ENCODE measurements at regions not wholly inside any gene's neighbourhood (a gene's known extent, or its start where the extent isn't known, plus 50 kb on each side); places are given as distances from the start of the nearest gene placed in this dataset.

DNA sequence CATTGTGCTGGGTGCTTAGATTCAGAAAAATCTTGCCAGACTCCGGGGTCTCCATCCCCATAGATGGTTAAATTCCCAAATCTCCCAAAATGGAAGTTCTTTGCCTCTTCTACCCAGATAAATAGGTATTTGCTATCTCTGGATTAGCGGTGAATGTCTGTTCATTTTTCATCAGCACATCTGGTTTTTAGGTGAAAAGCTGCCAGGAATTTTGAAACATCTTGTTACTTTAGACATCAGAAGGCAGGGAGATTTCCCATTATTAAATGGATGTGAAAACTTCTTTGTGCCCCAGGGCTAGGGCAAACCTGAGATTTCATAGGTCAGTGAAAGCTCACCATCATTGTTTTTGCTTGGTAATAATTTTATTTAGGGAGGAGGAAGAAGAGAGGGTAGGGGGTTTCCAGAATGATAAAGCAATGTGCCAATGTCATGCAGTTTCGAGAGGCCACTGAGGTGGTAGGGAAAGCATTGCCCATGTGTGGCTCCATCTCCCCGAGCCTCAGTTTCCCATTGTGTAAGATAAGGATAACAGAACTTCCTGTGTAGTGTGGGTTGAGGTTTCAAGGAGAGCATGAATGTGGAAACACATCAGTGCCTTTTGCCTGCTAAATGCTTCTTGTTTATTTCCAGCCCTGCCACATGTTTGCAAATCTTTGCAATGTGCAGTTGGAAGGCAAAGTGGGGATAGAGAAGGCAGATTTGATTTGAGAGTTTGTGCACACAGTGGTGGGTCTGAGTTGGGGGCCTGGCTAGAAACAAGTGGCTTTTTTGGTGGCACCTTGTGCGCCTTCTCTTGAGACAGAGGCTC is 147.2 kb upstream of the KLF4 start:
- peaks cover 0 to 4% (median 0%) of the 10 kb centered on the region in 4 donors for H3K4me1 ChIP-seq (ENCODE audit: control insufficient read depth in 4 of 4, insufficient read depth in 4 of 4, low read length in 3 of 4)
- H3K27ac ChIP-seq (ENCODE audit: low read depth in 1 of 2, low read length in 2 of 2), result peak overlapping the region; percentile 65 to 83
- WGBS, result 86% methylated on average over 5 of the region's 5 CpGs
- no peaks in the 10 kb centered on the region for H3K9me3 ChIP-seq (ENCODE audit: control insufficient read depth in 4 of 4, low read length in 3 of 4)
- H3K9ac ChIP-seq (ENCODE audit: low read depth in 1 of 2, low read length in 2 of 2), result no peak overlapping the region
- no peak for TF ChIP-seq TAF1 (conservative IDR thresholded peaks at IDR 0.05)
- no peak for TF ChIP-seq RXRA (IDR thresholded peaks at IDR 0.05)
- H3K4me3 ChIP-seq (ENCODE audit: low read depth in 1 of 3, low read length in 3 of 3), result no peak overlapping the region
- no peaks in the 10 kb centered on the region for H3K36me3 ChIP-seq (ENCODE audit: control insufficient read depth in 4 of 4, insufficient read depth in 3 of 4, low read depth in 1 of 4, low read length in 3 of 4)
- no peaks in the 10 kb centered on the region for H3K27me3 ChIP-seq (ENCODE audit: control insufficient read depth in 4 of 4, insufficient read depth in 4 of 4, low read length in 3 of 4)
- DNase-seq (ENCODE audit: low spot score), result no peak

GRCh38 chr9:107635803-107636174 is 146.2 kb upstream of the KLF4 start:
- TF ChIP-seq, protein P1, sequence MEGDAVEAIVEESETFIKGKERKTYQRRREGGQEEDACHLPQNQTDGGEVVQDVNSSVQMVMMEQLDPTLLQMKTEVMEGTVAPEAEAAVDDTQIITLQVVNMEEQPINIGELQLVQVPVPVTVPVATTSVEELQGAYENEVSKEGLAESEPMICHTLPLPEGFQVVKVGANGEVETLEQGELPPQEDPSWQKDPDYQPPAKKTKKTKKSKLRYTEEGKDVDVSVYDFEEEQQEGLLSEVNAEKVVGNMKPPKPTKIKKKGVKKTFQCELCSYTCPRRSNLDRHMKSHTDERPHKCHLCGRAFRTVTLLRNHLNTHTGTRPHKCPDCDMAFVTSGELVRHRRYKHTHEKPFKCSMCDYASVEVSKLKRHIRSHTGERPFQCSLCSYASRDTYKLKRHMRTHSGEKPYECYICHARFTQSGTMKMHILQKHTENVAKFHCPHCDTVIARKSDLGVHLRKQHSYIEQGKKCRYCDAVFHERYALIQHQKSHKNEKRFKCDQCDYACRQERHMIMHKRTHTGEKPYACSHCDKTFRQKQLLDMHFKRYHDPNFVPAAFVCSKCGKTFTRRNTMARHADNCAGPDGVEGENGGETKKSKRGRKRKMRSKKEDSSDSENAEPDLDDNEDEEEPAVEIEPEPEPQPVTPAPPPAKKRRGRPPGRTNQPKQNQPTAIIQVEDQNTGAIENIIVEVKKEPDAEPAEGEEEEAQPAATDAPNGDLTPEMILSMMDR (IDR thresholded peaks at IDR 0.05; ENCODE audit: low read depth, low read length, missing input control), result no peak
- TF ChIP-seq, protein P2, sequence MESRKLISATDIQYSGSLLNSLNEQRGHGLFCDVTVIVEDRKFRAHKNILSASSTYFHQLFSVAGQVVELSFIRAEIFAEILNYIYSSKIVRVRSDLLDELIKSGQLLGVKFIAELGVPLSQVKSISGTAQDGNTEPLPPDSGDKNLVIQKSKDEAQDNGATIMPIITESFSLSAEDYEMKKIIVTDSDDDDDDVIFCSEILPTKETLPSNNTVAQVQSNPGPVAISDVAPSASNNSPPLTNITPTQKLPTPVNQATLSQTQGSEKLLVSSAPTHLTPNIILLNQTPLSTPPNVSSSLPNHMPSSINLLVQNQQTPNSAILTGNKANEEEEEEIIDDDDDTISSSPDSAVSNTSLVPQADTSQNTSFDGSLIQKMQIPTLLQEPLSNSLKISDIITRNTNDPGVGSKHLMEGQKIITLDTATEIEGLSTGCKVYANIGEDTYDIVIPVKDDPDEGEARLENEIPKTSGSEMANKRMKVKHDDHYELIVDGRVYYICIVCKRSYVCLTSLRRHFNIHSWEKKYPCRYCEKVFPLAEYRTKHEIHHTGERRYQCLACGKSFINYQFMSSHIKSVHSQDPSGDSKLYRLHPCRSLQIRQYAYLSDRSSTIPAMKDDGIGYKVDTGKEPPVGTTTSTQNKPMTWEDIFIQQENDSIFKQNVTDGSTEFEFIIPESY (IDR thresholded peaks at IDR 0.05), result no peak
- no peak for TF ChIP-seq YY1 (IDR thresholded peaks at IDR 0.05)
- TF ChIP-seq, protein P3, sequence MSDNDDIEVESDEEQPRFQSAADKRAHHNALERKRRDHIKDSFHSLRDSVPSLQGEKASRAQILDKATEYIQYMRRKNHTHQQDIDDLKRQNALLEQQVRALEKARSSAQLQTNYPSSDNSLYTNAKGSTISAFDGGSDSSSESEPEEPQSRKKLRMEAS (IDR thresholded peaks at IDR 0.05), result no peak
- no peak for TF ChIP-seq GABPA (IDR thresholded peaks at IDR 0.05 in 1 of 2, conservative IDR thresholded peaks at IDR 0.05 in 1 of 2)
- no peak for TF ChIP-seq HNF4A (conservative IDR thresholded peaks at IDR 0.05)
- no peak for TF ChIP-seq TAF1 (conservative IDR thresholded peaks at IDR 0.05)
- TF ChIP-seq RXRA (IDR thresholded peaks at IDR 0.05), result no peak
- TF ChIP-seq, protein P4, sequence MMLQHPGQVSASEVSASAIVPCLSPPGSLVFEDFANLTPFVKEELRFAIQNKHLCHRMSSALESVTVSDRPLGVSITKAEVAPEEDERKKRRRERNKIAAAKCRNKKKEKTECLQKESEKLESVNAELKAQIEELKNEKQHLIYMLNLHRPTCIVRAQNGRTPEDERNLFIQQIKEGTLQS (IDR thresholded peaks at IDR 0.05), result no peak
- TF ChIP-seq SP1 (IDR thresholded peaks at IDR 0.05), result no peak
- no peak for TF ChIP-seq NR2F2 (IDR thresholded peaks at IDR 0.05)
- no peak for TF ChIP-seq JUND (IDR thresholded peaks at IDR 0.05)
- no peak for TF ChIP-seq HNF4G (IDR thresholded peaks at IDR 0.05)
- TF ChIP-seq EGR1 (IDR thresholded peaks at IDR 0.05; ENCODE audit: low read depth in 2 of 2), result no peak
- no peak for TF ChIP-seq RAD21 (IDR thresholded peaks at IDR 0.05)
- no peak for TF ChIP-seq REST (IDR thresholded peaks at IDR 0.05)
- Histone ChIP-seq H3K27ac (ENCODE audit: low read depth in 1 of 2, low read length in 2 of 2) (no peak overlapping the region), H3K9ac (ENCODE audit: low read depth in 1 of 2, low read length in 2 of 2) (no peak overlapping the region), H3K27me3 (ENCODE audit: control insufficient read depth in 4 of 4, insufficient read depth in 4 of 4, low read length in 3 of 4) (no peaks in the 10 kb centered on the region), H3K4me1 (ENCODE audit: control insufficient read depth in 4 of 4, insufficient read depth in 4 of 4, low read length in 3 of 4) (peaks cover 0 to 4% (median 0%) of the 10 kb centered on the region in 4 donors), H3K4me3 (ENCODE audit: low read depth in 1 of 3, low read length in 3 of 3) (no peak overlapping the region), H3K9me3 (ENCODE audit: control insufficient read depth in 4 of 4, low read length in 3 of 4) (no peaks in the 10 kb centered on the region), H3K36me3 (ENCODE audit: control insufficient read depth in 4 of 4, insufficient read depth in 3 of 4, low read depth in 1 of 4, low read length in 3 of 4) (no peaks in the 10 kb centered on the region)
- 87% methylated on average over 6 of the region's 6 CpGs for WGBS
- no peak for DNase-seq (ENCODE audit: low spot score)
